HEK293 (cell line): ENCODE measurements at regions not wholly inside any gene's neighbourhood (a gene's known extent, or its start where the extent isn't known, plus 50 kb on each side); places are given as distances from the start of the nearest gene placed in this dataset.
"Not testable (repeated sequence)": the region's sequence is repeated elsewhere in the genome, so short reads cannot be mapped to it uniquely, and the experiment has no call there.

ENCODE experiments used
- CTCF ChIA-PET: fragments of 350-600 bp; formaldehyde crosslinking; extraction: SDS; loops from one replicate; lab custom pipeline; 2021; ENCODE audit warnings: antibody characterized with exemption; lab: Yijun Ruan, JAX
- POLR2A ChIA-PET: fragments of 300-600 bp; formaldehyde crosslinking; extraction: SDS; loops from one replicate; lab custom pipeline; 2020; ENCODE audit warnings: antibody characterized with exemption, inconsistent platforms; lab: Yijun Ruan, JAX
- H3K27ac ChIP-seq: fragments of 200-500 bp; sonication (Bioruptor generic); 2 replicates; pipeline ENCODE4 v1.5.1; 2014; ENCODE audit warnings: low read depth, low read length, control low read depth, inconsistent platforms; ENCODE audit errors: extremely low read depth
- H3K36me3 ChIP-seq, 2 experiments: fragments of 200-500 bp in 1 of 2; sonication (Bioruptor generic) in 1 of 2; 1 replicate in 1 of 2; 2 replicates in 1 of 2; pipeline ENCODE4 v1.5.1; 2014 to 2017; ENCODE audit warnings: inconsistent platforms in 2 of 2, low read length in 2 of 2; ENCODE audit not compliant: control insufficient read depth in 2 of 2, insufficient read depth in 1 of 2
- H3K4me1 ChIP-seq: fragments of 200-500 bp; sonication (Bioruptor generic); 2 replicates; pipeline ENCODE4 v1.5.1; 2014; ENCODE audit warnings: mild to moderate bottlenecking, low read length, inconsistent platforms; ENCODE audit not compliant: control insufficient read depth, insufficient read depth
- H3K4me3 ChIP-seq: 2 replicates; pipeline ENCODE4 v1.5.1; 2011; ENCODE audit warnings: low read depth, mild to moderate bottlenecking, control low read depth, low read length, moderate library complexity
- H3K9me3 ChIP-seq: fragments of 200-500 bp; sonication (Bioruptor generic); 2 replicates; pipeline ENCODE4 v1.5.1; 2014; ENCODE audit warnings: low read depth, low read length, inconsistent platforms; ENCODE audit not compliant: control insufficient read depth, insufficient read depth
- MEIS1 ChIP-seq: sonication (generic); formaldehyde crosslinking; IDR thresholded peaks from 2 replicates; pipeline ENCODE4 v1.8.1; 2022; ENCODE audit warnings: missing genetic modification reagents, mild to moderate bottlenecking, borderline replicate concordance
- PBX3 ChIP-seq: sonication (generic); formaldehyde crosslinking; IDR thresholded peaks from 2 replicates; pipeline ENCODE4 v1.8.1; 2022; ENCODE audit warnings: mild to moderate bottlenecking, moderate library complexity, missing genetic modification reagents
- SALL2 ChIP-seq: fragments of 450-650 bp; formaldehyde crosslinking; IDR thresholded peaks from 2 replicates; pipeline ENCODE4 v1.5.0; 2017; ENCODE audit warnings: missing biosample characterization, mild to moderate bottlenecking, missing genetic modification characterization, borderline replicate concordance
- YY2 ChIP-seq: fragments of 450-650 bp; formaldehyde crosslinking; IDR thresholded peaks from 2 replicates; pipeline ENCODE4 v1.5.1; 2016; ENCODE audit warnings: missing biosample characterization, missing genetic modification characterization
- ZBTB20 ChIP-seq: fragments of 450-650 bp; formaldehyde crosslinking; IDR thresholded peaks from 2 replicates; pipeline ENCODE4 v1.5.1; 2016; ENCODE audit warnings: missing biosample characterization, missing genetic modification characterization
- ZNF202 ChIP-seq: fragments of 450-650 bp; formaldehyde crosslinking; IDR thresholded peaks from 2 replicates; pipeline ENCODE4 v1.5.1; 2016; ENCODE audit warnings: missing biosample characterization, missing genetic modification characterization, borderline replicate concordance
- ZNF211 ChIP-seq: fragments of 450-650 bp; formaldehyde crosslinking; IDR thresholded peaks from 2 replicates; pipeline ENCODE4 v1.5.1; 2016; ENCODE audit warnings: low read depth, missing biosample characterization, missing genetic modification characterization
- ZNF248 ChIP-seq: fragments of 450-650 bp; formaldehyde crosslinking; IDR thresholded peaks from 2 replicates; pipeline ENCODE4 v1.5.1; 2017; ENCODE audit warnings: missing biosample characterization, missing genetic modification characterization
- ZNF324 ChIP-seq: fragments of 450-650 bp; formaldehyde crosslinking; IDR thresholded peaks from 2 replicates; pipeline ENCODE4 v1.5.1; 2016; ENCODE audit warnings: missing biosample characterization, missing genetic modification characterization
- ZNF341 ChIP-seq: fragments of 450-650 bp; formaldehyde crosslinking; IDR thresholded peaks from 2 replicates; pipeline ENCODE4; 2016; ENCODE audit warnings: low read depth, missing biosample characterization, missing genetic modification characterization
- ZNF366 ChIP-seq: fragments of 450-650 bp; formaldehyde crosslinking; conservative IDR thresholded peaks from 2 replicates; pipeline ENCODE4 v1.5.1; 2016; ENCODE audit warnings: missing biosample characterization, missing genetic modification characterization
- ZNF391 ChIP-seq: fragments of 450-650 bp; formaldehyde crosslinking; IDR thresholded peaks from 2 replicates; pipeline ENCODE4 v1.5.1; 2016; ENCODE audit warnings: low read depth, missing biosample characterization, missing genetic modification characterization, borderline replicate concordance
- ZNF394 ChIP-seq: fragments of 450-650 bp; formaldehyde crosslinking; IDR thresholded peaks from 2 replicates; pipeline ENCODE4 v1.5.1; 2016; ENCODE audit warnings: missing biosample characterization, missing genetic modification characterization, mild to moderate bottlenecking, moderate library complexity, borderline replicate concordance
- ZNF433 ChIP-seq: fragments of 450-650 bp; formaldehyde crosslinking; IDR thresholded peaks from 2 replicates; pipeline ENCODE4 v1.5.1; 2016; ENCODE audit warnings: missing biosample characterization, missing genetic modification characterization, low read depth
- ZNF518A ChIP-seq: fragments of 450-650 bp; formaldehyde crosslinking; conservative IDR thresholded peaks from 2 replicates; pipeline ENCODE4 v1.5.1; 2016; ENCODE audit warnings: low read depth, missing biosample characterization, missing genetic modification characterization
- ZNF548 ChIP-seq: fragments of 450-650 bp; formaldehyde crosslinking; IDR thresholded peaks from 2 replicates; pipeline ENCODE4 v1.5.1; 2016; ENCODE audit warnings: missing biosample characterization, missing genetic modification characterization
- ZNF654 ChIP-seq: fragments of 450-650 bp; formaldehyde crosslinking; IDR thresholded peaks from 2 replicates; pipeline ENCODE4 v1.5.1; 2016; ENCODE audit warnings: low read depth, missing biosample characterization, missing genetic modification characterization
- ZNF670 ChIP-seq: fragments of 450-650 bp; formaldehyde crosslinking; IDR thresholded peaks from 2 replicates; pipeline ENCODE4 v1.5.1; 2016; ENCODE audit warnings: missing biosample characterization, missing genetic modification characterization, low read depth
- ZNF677 ChIP-seq: fragments of 450-650 bp; IDR thresholded peaks from 2 replicates; pipeline ENCODE4 v1.5.0; 2018; ENCODE audit warnings: missing biosample characterization, mild to moderate bottlenecking, missing genetic modification characterization, moderate library complexity
- ZNF837 ChIP-seq: fragments of 450-650 bp; formaldehyde crosslinking; IDR thresholded peaks from 2 replicates; pipeline ENCODE4 v1.5.1; 2016; ENCODE audit warnings: missing biosample characterization, missing genetic modification characterization
- ZNF843 ChIP-seq: fragments of 450-650 bp; formaldehyde crosslinking; IDR thresholded peaks from 2 replicates; pipeline ENCODE4 v1.5.1; 2016; ENCODE audit warnings: missing biosample characterization, missing genetic modification characterization
- TF ChIP-seq, protein P1 (sequence below): fragments of 450-650 bp; formaldehyde crosslinking; IDR thresholded peaks from 2 replicates; pipeline ENCODE4 v1.5.1; 2016; ENCODE audit warnings: missing biosample characterization, missing genetic modification characterization

- Histone ChIP-seq H3K27ac (no peak overlapping the region), H3K9me3 (no peaks in the 10 kb centered on the region), H3K4me1 (no peaks in the 10 kb centered on the region), H3K36me3 (no peaks in the 10 kb centered on the region), H3K4me3 (no peak overlapping the region)
- CTCF ChIA-PET, result interaction anchor here (0.6 to 0.9 kb wide), 4 partner anchors 10 to 128 kb away, joined by 3 to 4 read pairs (median 3); no protein-coding TSS in a partner anchor
- POLR2A ChIA-PET, result no interaction called here
- TF ChIP-seq ZBTB20 (tag by site-specific recombination) (no peak), YY2 (no peak), ZNF677 (tag by site-specific recombination) (no peak), PBX3 (no peak), ZNF843 (tag by site-specific recombination) (no peak), ZNF366 (no peak), SALL2 (tag by site-specific recombination) (no peak), ZNF548 (tag by site-specific recombination) (no peak), ZNF341 (tag by site-specific recombination) (no peak), ZNF202 (no peak), ZNF837 (tag by site-specific recombination) (no peak), ZNF324 (tag by site-specific recombination) (no peak)
Observed at GRCh38 chr15:96200357-96200967, 130.0 kb upstream of the NR2F2 start.

GRCh38 chr15:96201696-96202095 is 128.8 kb upstream of the NR2F2 start:
- Histone ChIP-seq H3K4me3 (no peak overlapping the region), H3K4me1 (no peaks in the 10 kb centered on the region), H3K9me3 (no peaks in the 10 kb centered on the region), H3K27ac (no peak overlapping the region), H3K36me3 (no peaks in the 10 kb centered on the region)
- ChIA-PET POLR2A (no interaction called here), CTCF (no interaction called here)
- no peak for TF ChIP-seq ZNF433 (tag by site-specific recombination)
- no peak for TF ChIP-seq ZNF391
- no peak for TF ChIP-seq ZNF518A
- TF ChIP-seq MEIS1, result no peak
- TF ChIP-seq ZNF394 (tag by site-specific recombination), result no peak
- no peak for TF ChIP-seq ZNF654
- TF ChIP-seq ZNF248, result no peak
- no peak for TF ChIP-seq ZNF670 (tag by site-specific recombination)
- TF ChIP-seq ZNF843 (tag by site-specific recombination), result no peak
- no peak for TF ChIP-seq ZNF211 (tag by site-specific recombination)
- TF ChIP-seq, protein P1, sequence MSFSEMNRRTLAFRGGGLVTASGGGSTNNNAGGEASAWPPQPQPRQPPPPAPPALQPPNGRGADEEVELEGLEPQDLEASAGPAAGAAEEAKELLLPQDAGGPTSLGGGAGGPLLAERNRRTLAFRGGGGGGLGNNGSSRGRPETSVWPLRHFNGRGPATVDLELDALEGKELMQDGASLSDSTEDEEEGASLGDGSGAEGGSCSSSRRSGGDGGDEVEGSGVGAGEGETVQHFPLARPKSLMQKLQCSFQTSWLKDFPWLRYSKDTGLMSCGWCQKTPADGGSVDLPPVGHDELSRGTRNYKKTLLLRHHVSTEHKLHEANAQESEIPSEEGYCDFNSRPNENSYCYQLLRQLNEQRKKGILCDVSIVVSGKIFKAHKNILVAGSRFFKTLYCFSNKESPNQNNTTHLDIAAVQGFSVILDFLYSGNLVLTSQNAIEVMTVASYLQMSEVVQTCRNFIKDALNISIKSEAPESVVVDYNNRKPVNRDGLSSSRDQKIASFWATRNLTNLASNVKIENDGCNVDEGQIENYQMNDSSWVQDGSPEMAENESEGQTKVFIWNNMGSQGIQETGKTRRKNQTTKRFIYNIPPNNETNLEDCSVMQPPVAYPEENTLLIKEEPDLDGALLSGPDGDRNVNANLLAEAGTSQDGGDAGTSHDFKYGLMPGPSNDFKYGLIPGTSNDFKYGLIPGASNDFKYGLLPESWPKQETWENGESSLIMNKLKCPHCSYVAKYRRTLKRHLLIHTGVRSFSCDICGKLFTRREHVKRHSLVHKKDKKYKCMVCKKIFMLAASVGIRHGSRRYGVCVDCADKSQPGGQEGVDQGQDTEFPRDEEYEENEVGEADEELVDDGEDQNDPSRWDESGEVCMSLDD (tag by site-specific recombination), result no peak

GRCh38 chr15:96205588-96205987 is 124.9 kb upstream of the NR2F2 start:
- CTCF ChIA-PET, H3K36me3 ChIP-seq, H3K4me1 ChIP-seq, POLR2A ChIA-PET, H3K4me3 ChIP-seq, H3K9me3 ChIP-seq, H3K27ac ChIP-seq: not testable (repeated sequence)
